Endothelial cell of umbilical vein (primary cell): ENCODE measurements at regions not wholly inside any gene's neighbourhood (a gene's known extent, or its start where the extent isn't known, plus 50 kb on each side); places are given as distances from the start of the nearest gene placed in this dataset.
"Not testable (repeated sequence)": the region's sequence is repeated elsewhere in the genome, so short reads cannot be mapped to it uniquely, and the experiment has no call there.

Experiments used
- BruUV-seq: library from RNA; stranded (reverse); fragments of 400-500 nt; replicated peaks from 2 replicates; lab custom pipeline; 2021; lab: Mats Ljungman, UMichigan
- CTCF ChIA-PET: fragments of 300-600, 350-600 bp; sonication (Branson Sonifier 250); formaldehyde crosslinking; loops from one replicate; lab custom pipeline; 2021; ENCODE audit warnings: antibody characterized with exemption, inconsistent platforms; lab: Charles Lee
- POLR2A ChIA-PET: fragments of 300-600, 350-600 bp; sonication (Branson Sonifier 250); formaldehyde crosslinking; loops from one replicate; lab custom pipeline; 2021; ENCODE audit warnings: antibody characterized with exemption, inconsistent platforms; lab: Charles Lee
- DNase-seq: peaks from one replicate; pipeline ENCODE4 v3.0.0-alpha.2; 2011; ENCODE audit warnings: low read depth, low spot score
- FAIRE-seq: peaks from 2 replicates; lab custom pipeline; 2011; peaks lifted over from hg19 to GRCh38; lab: Jason Lieb, UNC
- H2AFZ ChIP-seq: 2 replicates; pipeline ENCODE4 v1.6.0; 2012; ENCODE audit warnings: low read depth, low read length, control low read depth, inconsistent platforms
- H3K27ac ChIP-seq: 2 replicates; pipeline ENCODE4 v1.5.1; 2011; ENCODE audit warnings: low read depth, mild to moderate bottlenecking, control low read depth, low read length, moderate library complexity; ENCODE audit not compliant: insufficient read depth
- H3K27me3 ChIP-seq, 2 experiments: 2 replicates each; pipeline versions ENCODE4 v1.6.0 to v1.6.1; 2011; ENCODE audit warnings: low read length in 2 of 2, mixed read lengths in 1 of 2; ENCODE audit not compliant: control insufficient read depth in 2 of 2, insufficient read depth in 2 of 2
- H3K36me3 ChIP-seq, 2 experiments: 2 replicates in 1 of 2; 3 replicates in 1 of 2; pipeline ENCODE4 v1.5.1; 2011; ENCODE audit warnings: low read length in 2 of 2, mild to moderate bottlenecking in 1 of 2, moderate library complexity in 1 of 2; ENCODE audit not compliant: control insufficient read depth in 2 of 2, insufficient read depth in 2 of 2; ENCODE audit errors: extremely low read depth in 1 of 2
- H3K4me1 ChIP-seq: 3 replicates; pipeline ENCODE4 v1.5.1; 2011; ENCODE audit warnings: mild to moderate bottlenecking, low read length; ENCODE audit not compliant: control insufficient read depth, insufficient read depth; ENCODE audit errors: extremely low read depth
- H3K4me2 ChIP-seq: 2 replicates; pipeline ENCODE4 v1.6.1; 2011; ENCODE audit warnings: low read length, control low read depth, mixed read lengths; ENCODE audit not compliant: insufficient read depth
- H3K4me3 ChIP-seq, 3 experiments: fragments of 200-600 bp in 1 of 3; sonication (generic), shearing (Covaris generic) in 1 of 3; replicated peaks in 1 of 3; 2 replicates each; pipeline ENCODE4 v1.5.1; 2011 to 2016; ENCODE audit warnings: control low read depth in 3 of 3, low read length in 3 of 3, mild to moderate bottlenecking in 2 of 3, inconsistent platforms in 1 of 3, low read depth in 1 of 3, moderate library complexity in 1 of 3; ENCODE audit not compliant: insufficient read depth in 1 of 3
- H3K79me2 ChIP-seq: 2 replicates; pipeline ENCODE4 v1.6.0; 2012; ENCODE audit warnings: low read length, inconsistent platforms; ENCODE audit not compliant: control insufficient read depth, insufficient read depth
- H3K9ac ChIP-seq: replicated peaks from 2 replicates; pipeline ENCODE3; 2011; ENCODE audit warnings: low read length, control low read depth; ENCODE audit not compliant: insufficient read depth; ENCODE audit errors: extremely low read depth
- H3K9me1 ChIP-seq: replicated peaks from 3 replicates; pipeline ENCODE4 v1.6.0; 2011; ENCODE audit warnings: mild to moderate bottlenecking, low read length; ENCODE audit not compliant: control insufficient read depth, insufficient read depth; ENCODE audit errors: extremely low read depth
- H3K9me3 ChIP-seq: replicated peaks from 2 replicates; pipeline ENCODE4 v1.5.1; 2012; ENCODE audit warnings: low read length, inconsistent platforms; ENCODE audit not compliant: control insufficient read depth, insufficient read depth
- H4K20me1 ChIP-seq: replicated peaks from 2 replicates; pipeline ENCODE3; 2011; ENCODE audit warnings: mild to moderate bottlenecking, low read length; ENCODE audit not compliant: control insufficient read depth, insufficient read depth; ENCODE audit errors: extremely low read depth
- MAX ChIP-seq: IDR thresholded peaks from 2 replicates; pipeline ENCODE4 v1.6.1; 2011; ENCODE audit not compliant: insufficient read depth, insufficient read length
- POLR2AphosphoS5 ChIP-seq: IDR thresholded peaks from 2 replicates; pipeline ENCODE4 v1.6.1; 2012; ENCODE audit warnings: low read depth, mild to moderate bottlenecking, control low read depth, low read length, moderate library complexity; ENCODE audit not compliant: insufficient read depth
- dilution Hi-C: fragments of 300-500 bp; cut with MboI; formaldehyde crosslinking; loops from one replicate; pipeline ENCODE4 v1.15.0; 2019; ENCODE audit warnings: low sequenced_read_pairs; ENCODE audit not compliant: extremely low pct_ligation_motif_present
- intact Hi-C: fragments of 100-400 bp; cut with micrococcal nuclease; formaldehyde crosslinking; loops from one replicate; pipeline ENCODE4 v1.10.0; 2022

GRCh38 chr6:141393405-141394124 is 739.2 kb upstream of the GJE1 start:
- Histone ChIP-seq H3K9ac (no peak overlapping the region), H3K79me2 (no peaks in the 10 kb centered on the region), H3K36me3 (no peaks in the 10 kb centered on the region), H3K9me3 (no peaks in the 10 kb centered on the region), H3K27me3 (no peaks in the 10 kb centered on the region), H3K9me1 (no peaks in the 10 kb centered on the region), H4K20me1 (no peaks in the 10 kb centered on the region), H2AFZ (no peak overlapping the region), H3K4me2 (no peak overlapping the region), H3K4me3 (no peak overlapping the region), H3K4me1 (no peaks in the 10 kb centered on the region), H3K27ac (no peak overlapping the region)
- intact Hi-C loops (no loop called here), dilution Hi-C loops (no loop called here)
- DNase-seq (no peak), FAIRE-seq (no peak)
- TF ChIP-seq POLR2AphosphoS5 = no peak
- TF ChIP-seq MAX = no peak
- CTCF ChIA-PET = interaction anchor here (0.6 kb wide), 2 partner anchors 11 to 538 kb away, joined by 3 read pairs; no protein-coding TSS in a partner anchor
- POLR2A ChIA-PET = no interaction called here
- no TSS peak for BruUV-seq

GRCh38 chr6:141391135-141391534 is 741.6 kb upstream of the GJE1 start:
- H3K4me1 ChIP-seq, POLR2A ChIA-PET, H3K79me2 ChIP-seq, H2AFZ ChIP-seq, dilution Hi-C loops, H3K27ac ChIP-seq, H4K20me1 ChIP-seq, H3K36me3 ChIP-seq, H3K4me3 ChIP-seq, intact Hi-C loops, FAIRE-seq, DNase-seq, H3K9me3 ChIP-seq, H3K27me3 ChIP-seq, H3K9me1 ChIP-seq, H3K9ac ChIP-seq, BruUV-seq, H3K4me2 ChIP-seq: not testable (repeated sequence)
- CTCF ChIA-PET = interaction anchor here (1.4 kb wide), 1 partner anchor 18 kb away, joined by 3 read pairs; no protein-coding TSS in a partner anchor
